Transverse colon (tissue), 4 donors: ENCODE measurements at regions not wholly inside any gene's neighbourhood (a gene's known extent, or its start where the extent isn't known, plus 50 kb on each side); places are given as distances from the start of the nearest gene placed in this dataset.

Experiments used
- DNase-seq: peaks from one replicate; pipeline ENCODE4 v3.0.0-alpha.2; 2019
- H3K27ac ChIP-seq, 4 donors: fragments of 200-600 bp; sonication (generic); 2 replicates each; pipeline ENCODE4 v1.5.1; 2016 to 2018; ENCODE audit warnings: inconsistent platforms in 4 of 4
- H3K27me3 ChIP-seq: fragments of 200-600 bp; sonication (generic); 2 replicates; pipeline ENCODE4 v1.5.1; 2017; ENCODE audit warnings: inconsistent platforms
- H3K36me3 ChIP-seq, 4 donors: fragments of 200-600 bp; sonication (generic); 2 replicates each; pipeline ENCODE4 v1.5.1; 2017 to 2019; ENCODE audit warnings: inconsistent platforms in 4 of 4
- H3K4me1 ChIP-seq, 4 donors: fragments of 200-600 bp; sonication (generic); 2 replicates each; pipeline ENCODE4 v1.5.1; 2017 to 2020; ENCODE audit warnings: inconsistent platforms in 4 of 4
- H3K4me3 ChIP-seq, 4 donors: fragments of 200-600 bp; sonication (generic); 1 replicate in 1 of 4; 2 replicates in 3 of 4; pipeline versions ENCODE4 v1.5.1 to v1.6.1; 2017 to 2019; ENCODE audit warnings: inconsistent platforms in 4 of 4
- H3K9me3 ChIP-seq, 2 donors: fragments of 200-600 bp; sonication (generic); 2 replicates each; pipeline ENCODE4 v1.5.1; 2017 to 2019; ENCODE audit warnings: inconsistent platforms in 2 of 2
- EP300 ChIP-seq: sonication (generic); formaldehyde crosslinking; IDR thresholded peaks from one replicate; pipeline ENCODE4 v1.6.1; 2017; ENCODE audit warnings: antibody characterized with exemption, low read depth
- POLR2A ChIP-seq: fragments of 450-650 bp; IDR thresholded peaks from one replicate; pipeline ENCODE4 v1.6.1; 2016; ENCODE audit warnings: antibody characterized with exemption, mild to moderate bottlenecking, moderate library complexity
- POLR2AphosphoS5 ChIP-seq, 3 donors: sonication (generic); formaldehyde crosslinking; IDR thresholded peaks; one replicate each; pipeline ENCODE4 v1.6.1; 2016; ENCODE audit warnings: antibody characterized with exemption in 3 of 3
- WGBS, 2 donors: methylation state at CpG; one replicate each; pipeline ENCODE4 v1.1.5; 2018; ENCODE audit warnings: low coverage in 1 of 2; 5-methylcytosine and 5-hydroxymethylcytosine counted together
- in situ Hi-C, 4 donors: fragments of 200-750 bp; cut with MboI; loops; one replicate each; pipeline versions ENCODE4 v1.15.0 to v1.15.1; 2017; ENCODE audit warnings: low sequenced_read_pairs in 3 of 4, low pct_ligation_motif_present in 1 of 4, low pct_unique_long_range_greater_than_20kb in 1 of 4
- intact Hi-C: fragments of 100-400 bp; cut with DNase I; formaldehyde crosslinking; loops from one replicate; pipeline ENCODE4 v1.15.1; 2023; ENCODE audit warnings: low total_unique reads
- TF ChIP-seq, protein P1 (sequence below), 5 experiments: fragments of 200-600 bp in 3 of 5; fragments of 450-650 bp in 2 of 5; sonication (generic) in 3 of 5; IDR thresholded peaks; 1 replicate in 2 of 5; 2 replicates in 3 of 5; pipeline ENCODE4 v1.5.1; 2016 to 2017; ENCODE audit warnings: antibody characterized with exemption in 5 of 5, inconsistent platforms in 3 of 5, mild to moderate bottlenecking in 2 of 5, moderate library complexity in 1 of 5

- WGBS, 2 donors = 94% methylated on average over 9 of the region's 9 CpGs; no CpG with 5 or more reads in 1 of the 2 donors
- DNase-seq = no peak
- in situ Hi-C loops = no loop called here
These were observed 76.0 kb downstream of the DOP1B start for GRCh38 chr21:36232641-36233040.

GRCh38 chr21:36235058-36235582 is 78.5 kb downstream of the DOP1B start:
- H3K27me3 ChIP-seq = no peaks in the 10 kb centered on the region
- no peaks in the 10 kb centered on the region for H3K9me3 ChIP-seq
- no peak for DNase-seq
- in situ Hi-C loops (no loop called here), intact Hi-C loops (no loop called here)
- peak overlapping the region in 1 of 4 donors; percentile 39 for H3K27ac ChIP-seq
- TF ChIP-seq POLR2A (no peak), POLR2AphosphoS5 (IDR thresholded peaks at IDR 0.05) (no peak), EP300 (no peak)
- TF ChIP-seq, protein P1, sequence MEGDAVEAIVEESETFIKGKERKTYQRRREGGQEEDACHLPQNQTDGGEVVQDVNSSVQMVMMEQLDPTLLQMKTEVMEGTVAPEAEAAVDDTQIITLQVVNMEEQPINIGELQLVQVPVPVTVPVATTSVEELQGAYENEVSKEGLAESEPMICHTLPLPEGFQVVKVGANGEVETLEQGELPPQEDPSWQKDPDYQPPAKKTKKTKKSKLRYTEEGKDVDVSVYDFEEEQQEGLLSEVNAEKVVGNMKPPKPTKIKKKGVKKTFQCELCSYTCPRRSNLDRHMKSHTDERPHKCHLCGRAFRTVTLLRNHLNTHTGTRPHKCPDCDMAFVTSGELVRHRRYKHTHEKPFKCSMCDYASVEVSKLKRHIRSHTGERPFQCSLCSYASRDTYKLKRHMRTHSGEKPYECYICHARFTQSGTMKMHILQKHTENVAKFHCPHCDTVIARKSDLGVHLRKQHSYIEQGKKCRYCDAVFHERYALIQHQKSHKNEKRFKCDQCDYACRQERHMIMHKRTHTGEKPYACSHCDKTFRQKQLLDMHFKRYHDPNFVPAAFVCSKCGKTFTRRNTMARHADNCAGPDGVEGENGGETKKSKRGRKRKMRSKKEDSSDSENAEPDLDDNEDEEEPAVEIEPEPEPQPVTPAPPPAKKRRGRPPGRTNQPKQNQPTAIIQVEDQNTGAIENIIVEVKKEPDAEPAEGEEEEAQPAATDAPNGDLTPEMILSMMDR (IDR thresholded peaks at IDR 0.05) = no peak
- WGBS, 2 donors = 78 to 100% methylated on average over 1 to 8 of the region's 8 CpGs
- H3K4me3 ChIP-seq = no peak overlapping the region
- H3K4me1 ChIP-seq = peaks cover 0 to 19% (median 13%) of the 10 kb centered on the region in 4 donors
- H3K36me3 ChIP-seq = peaks cover 0 to 28% (median 13%) of the 10 kb centered on the region in 4 donors

More at GRCh38 chr21:36232641-36233040, 76.0 kb downstream of the DOP1B start:
- H3K36me3 ChIP-seq = peaks cover 0 to 25% (median 11%) of the 10 kb centered on the region in 4 donors
- H3K27me3 ChIP-seq = no peaks in the 10 kb centered on the region
- peaks cover 0 to 19% (median 13%) of the 10 kb centered on the region in 4 donors for H3K4me1 ChIP-seq
- no peak overlapping the region for H3K4me3 ChIP-seq
- intact Hi-C loops = no loop called here
- TF ChIP-seq POLR2AphosphoS5 (IDR thresholded peaks at IDR 0.05) (no peak), POLR2A (no peak), EP300 (no peak)
- TF ChIP-seq, protein P1 (IDR thresholded peaks at IDR 0.05) = no peak
- H3K27ac ChIP-seq = no peak overlapping the region
- H3K9me3 ChIP-seq = no peaks in the 10 kb centered on the region

DNA sequence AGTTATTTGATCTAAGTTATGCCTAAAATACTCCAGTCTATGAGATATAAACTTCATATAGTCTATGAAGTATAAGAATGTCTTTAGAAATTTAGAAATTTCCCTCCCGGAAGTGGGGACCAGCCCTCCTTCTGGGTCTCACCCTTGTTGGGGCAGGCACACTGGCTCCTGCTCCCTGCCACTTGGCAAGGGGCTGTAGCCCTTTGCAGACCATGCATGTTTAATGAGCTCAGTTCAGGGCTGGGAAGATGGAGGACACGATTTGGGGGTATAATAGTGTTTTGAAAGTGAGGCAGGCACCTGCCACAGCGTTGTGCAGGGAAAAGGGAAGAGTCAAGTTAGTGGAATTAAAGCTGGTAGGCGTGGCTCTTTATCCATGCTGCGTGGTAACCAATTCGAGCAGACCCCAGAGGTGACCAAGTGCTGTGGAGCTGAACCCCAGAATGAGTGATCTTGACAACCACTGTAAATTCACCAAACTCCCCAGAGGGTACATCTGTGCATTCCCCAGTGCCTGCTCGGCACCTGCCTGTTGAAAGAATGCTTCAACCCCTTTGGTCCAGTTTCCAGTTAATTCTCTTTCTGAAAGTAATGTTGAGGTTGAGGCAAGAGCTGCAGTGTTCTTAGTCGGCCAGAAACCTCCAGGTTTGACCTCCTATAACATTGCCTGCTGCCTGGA is 79.6 kb downstream of the DOP1B start:
- TF ChIP-seq POLR2AphosphoS5 (IDR thresholded peaks at IDR 0.05) (no peak), EP300 (no peak), POLR2A (no peak)
- TF ChIP-seq, protein P1 (IDR thresholded peaks at IDR 0.05) = no peak
- no peaks in the 10 kb centered on the region for H3K27me3 ChIP-seq
- WGBS, 2 donors = 89 to 100% methylated on average over 3 to 8 of the region's 8 CpGs
- no peak overlapping the region for H3K27ac ChIP-seq
- in situ Hi-C loops = no loop called here
- intact Hi-C loops = no loop called here
- H3K9me3 ChIP-seq = no peaks in the 10 kb centered on the region
- H3K4me1 ChIP-seq = peaks cover 0 to 19% (median 13%) of the 10 kb centered on the region in 4 donors
- no peak overlapping the region for H3K4me3 ChIP-seq
- H3K36me3 ChIP-seq = peaks cover 0 to 21% (median 7%) of the 10 kb centered on the region in 4 donors
- no peak for DNase-seq

GRCh38 chr21:36237441-36237840 is 80.8 kb downstream of the DOP1B start:
- H3K36me3 ChIP-seq = peaks cover 0 to 20% (median 5%) of the 10 kb centered on the region in 4 donors
- intact Hi-C loops = no loop called here

More at GRCh38 chr21:36237441-36237840, 80.8 kb downstream of the DOP1B start:
- H3K27me3 ChIP-seq = no peaks in the 10 kb centered on the region
- H3K4me3 ChIP-seq = no peak overlapping the region
- WGBS, 2 donors = 94% methylated on average over 7 of the region's 7 CpGs; no CpG with 5 or more reads in 1 of the 2 donors
- in situ Hi-C loops = no loop called here
- no peaks in the 10 kb centered on the region for H3K9me3 ChIP-seq
- H3K27ac ChIP-seq = no peak overlapping the region
- peaks cover 0 to 19% (median 13%) of the 10 kb centered on the region in 4 donors for H3K4me1 ChIP-seq
- TF ChIP-seq, protein P1 (IDR thresholded peaks at IDR 0.05) = no peak
- no peak for TF ChIP-seq POLR2AphosphoS5 (IDR thresholded peaks at IDR 0.05)
- no peak for TF ChIP-seq EP300
- no peak for DNase-seq
